ENCODE measurements at regions not wholly inside any gene's neighbourhood (a gene's known extent, or its start where the extent isn't known, plus 50 kb on each side); places are given as distances from the start of the nearest gene placed in this dataset.
A peak's percentile ranks its signal among the peaks of the same experiment; 100 is the strongest.

- peak overlapping the region; percentile 71 for H3K4me3 Mint-ChIP-seq
- peaks cover 2% of the 10 kb centered on the region; the same call in 1 of the 2 replicates for H3K27me3 Mint-ChIP-seq (ENCODE audit: insufficient read depth)
- H3K4me1 Mint-ChIP-seq (ENCODE audit: low read depth) = peaks cover 47% of the 10 kb centered on the region
- no peaks in the 10 kb centered on the region for H3K36me3 Mint-ChIP-seq (ENCODE audit: low read depth)
- peak; percentile 20 for DNase-seq
- no peaks in the 10 kb centered on the region for H3K9me3 Mint-ChIP-seq
- TF ChIP-seq CTCF (IDR thresholded peaks at IDR 0.05) = no peak
- peak overlapping the region; percentile 93 for H3K27ac Mint-ChIP-seq
Observed at GRCh38 chr6:16849988-16850680, 88.9 kb upstream of the ATXN1 start.

- TF ChIP-seq CTCF (IDR thresholded peaks at IDR 0.05) = no peak
- H3K27me3 Mint-ChIP-seq (ENCODE audit: insufficient read depth) = peaks cover 2% of the 10 kb centered on the region; the same call in 1 of the 2 replicates
- peak overlapping the region; percentile 93 for H3K27ac Mint-ChIP-seq
- DNase-seq = peak; percentile 87
- H3K36me3 Mint-ChIP-seq (ENCODE audit: low read depth) = no peaks in the 10 kb centered on the region
- H3K4me1 Mint-ChIP-seq (ENCODE audit: low read depth) = peaks cover 44% of the 10 kb centered on the region
- H3K9me3 Mint-ChIP-seq = no peaks in the 10 kb centered on the region
- peak overlapping the region; percentile 71 for H3K4me3 Mint-ChIP-seq
Observed at GRCh38 chr6:16849280-16849987, 88.2 kb upstream of the ATXN1 start.

DNA sequence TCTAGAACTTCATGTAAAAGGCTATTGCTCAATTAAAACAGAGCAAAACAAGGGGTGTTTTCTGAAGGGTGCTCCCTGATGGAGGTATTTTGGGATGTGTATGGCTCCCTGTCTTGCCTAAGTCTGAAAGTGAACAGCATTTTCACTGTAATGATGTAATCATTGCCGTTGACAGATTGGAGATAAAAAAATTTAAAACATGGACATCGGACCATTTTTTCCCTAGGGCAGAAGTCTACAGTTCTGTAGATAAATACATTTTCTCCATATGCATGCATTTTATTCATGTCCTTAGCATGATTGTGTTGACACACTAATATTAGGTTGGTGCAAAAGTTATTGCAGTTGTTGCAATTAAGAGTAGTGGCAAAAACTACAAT is 85.1 kb upstream of the ATXN1 start:
- H3K27ac Mint-ChIP-seq = no peak overlapping the region
- no peaks in the 10 kb centered on the region for H3K27me3 Mint-ChIP-seq (ENCODE audit: insufficient read depth)

DNA sequence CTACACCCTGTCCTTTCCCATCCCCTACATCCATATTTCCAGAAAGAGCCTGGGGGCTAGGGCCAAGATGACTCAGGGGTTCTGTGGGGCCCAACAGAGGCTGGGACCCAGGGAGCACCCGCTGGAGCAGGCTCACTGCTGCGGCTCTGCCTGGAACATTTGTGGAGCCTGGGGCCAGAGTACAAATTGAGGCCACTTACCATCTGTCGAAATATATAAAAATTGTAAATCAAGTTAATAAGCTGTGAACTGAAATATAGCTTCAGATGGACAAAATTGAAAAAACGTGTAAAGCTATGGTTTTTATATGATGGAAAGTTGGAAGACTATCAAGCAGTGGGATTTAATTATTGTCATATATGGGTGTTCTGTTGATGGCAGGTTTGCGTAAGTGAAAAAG is 82.9 kb upstream of the ATXN1 start:
- no peak for TF ChIP-seq CTCF (IDR thresholded peaks at IDR 0.05)
- H3K27ac Mint-ChIP-seq = no peak overlapping the region
- no peak overlapping the region for H3K4me3 Mint-ChIP-seq
- no peaks in the 10 kb centered on the region for H3K9me3 Mint-ChIP-seq
- DNase-seq = no peak
- no peaks in the 10 kb centered on the region for H3K36me3 Mint-ChIP-seq (ENCODE audit: low read depth)
- H3K27me3 Mint-ChIP-seq (ENCODE audit: insufficient read depth) = no peaks in the 10 kb centered on the region
- H3K4me1 Mint-ChIP-seq (ENCODE audit: low read depth) = peaks cover 33% of the 10 kb centered on the region

More for the DNA sequence above, 85.1 kb upstream of the ATXN1 start:
- H3K36me3 Mint-ChIP-seq (ENCODE audit: low read depth) = no peaks in the 10 kb centered on the region
- no peak overlapping the region for H3K4me3 Mint-ChIP-seq
- no peaks in the 10 kb centered on the region for H3K9me3 Mint-ChIP-seq
- TF ChIP-seq CTCF (IDR thresholded peaks at IDR 0.05) = no peak
- no peak for DNase-seq
- H3K4me1 Mint-ChIP-seq (ENCODE audit: low read depth) = peaks cover 37% of the 10 kb centered on the region

DNA sequence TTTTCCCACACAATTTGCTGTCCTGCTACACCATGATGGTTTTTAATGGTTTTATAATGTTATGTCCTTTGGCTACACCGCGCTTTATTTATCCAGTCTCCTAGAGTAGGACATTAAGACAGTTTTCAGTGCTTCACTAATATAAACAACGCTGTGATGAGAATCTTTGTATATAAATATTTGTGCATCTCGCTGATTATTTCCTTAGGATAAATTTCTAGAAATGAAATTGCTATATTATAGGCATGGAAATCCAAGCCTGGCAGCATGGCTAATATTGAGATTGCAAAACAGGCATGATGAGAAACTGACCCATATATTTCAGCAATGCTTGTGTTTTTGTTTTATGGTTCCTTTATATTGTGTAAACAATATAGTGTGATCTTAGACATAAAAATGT is 81.4 kb upstream of the ATXN1 start:
- Mint-ChIP-seq H3K4me1 (ENCODE audit: low read depth) (peaks cover 27% of the 10 kb centered on the region), H3K27me3 (ENCODE audit: insufficient read depth) (no peaks in the 10 kb centered on the region)

More for the DNA sequence above, 81.4 kb upstream of the ATXN1 start:
- no peak for TF ChIP-seq CTCF (IDR thresholded peaks at IDR 0.05)
- H3K9me3 Mint-ChIP-seq = no peaks in the 10 kb centered on the region
- H3K4me3 Mint-ChIP-seq = no peak overlapping the region
- H3K27ac Mint-ChIP-seq = no peak overlapping the region
- no peaks in the 10 kb centered on the region for H3K36me3 Mint-ChIP-seq (ENCODE audit: low read depth)
- no peak for DNase-seq
